Loucy (cell line): ENCODE measurements at regions not wholly inside any gene's neighbourhood (a gene's known extent, or its start where the extent isn't known, plus 50 kb on each side); places are given as distances from the start of the nearest gene placed in this dataset.
A peak's percentile ranks its signal among the peaks of the same experiment; 100 is the strongest.

Source experiments
- H2AFZ ChIP-seq: fragments of 200-600 bp; sonication (generic); 2 replicates; pipeline ENCODE4 v1.6.0; 2016; ENCODE audit warnings: antibody characterized with exemption, mild to moderate bottlenecking, low read length, moderate library complexity
- H3F3A ChIP-seq: fragments of 200-600 bp; 2 replicates; pipeline ENCODE4 v1.6.0; 2016; ENCODE audit warnings: antibody characterized with exemption, low read depth, mild to moderate bottlenecking
- H3K27me3 ChIP-seq: fragments of 200-600 bp; sonication (generic); 2 replicates; pipeline ENCODE4 v1.6.1; 2014; ENCODE audit warnings: low read length, mild to moderate bottlenecking; ENCODE audit not compliant: insufficient read depth, poor library complexity, severe bottlenecking
- H3K36me3 ChIP-seq: fragments of 200-600 bp; sonication (generic); 2 replicates; pipeline ENCODE4 v1.6.1; 2016; ENCODE audit warnings: low read length; ENCODE audit not compliant: insufficient read depth
- H3K4me1 ChIP-seq: fragments of 200-600 bp; sonication (generic); 2 replicates; pipeline ENCODE4 v1.5.1; 2014; ENCODE audit warnings: low read length, mild to moderate bottlenecking; ENCODE audit not compliant: insufficient read depth, poor library complexity, severe bottlenecking
- H3K4me2 ChIP-seq: fragments of 200-600 bp; sonication (generic); 2 replicates; pipeline ENCODE4 v1.6.0; 2014; ENCODE audit warnings: antibody characterized with exemption, low read length, low read depth, mild to moderate bottlenecking; ENCODE audit not compliant: poor library complexity, severe bottlenecking
- H3K4me3 ChIP-seq: fragments of 200-600 bp; sonication (generic); 2 replicates; pipeline ENCODE4 v1.5.1; 2014; ENCODE audit warnings: low read length, mild to moderate bottlenecking, mixed read lengths; ENCODE audit not compliant: poor library complexity, severe bottlenecking
- H3K79me2 ChIP-seq: fragments of 200-600 bp; sonication (generic); 2 replicates; pipeline ENCODE4 v1.6.1; 2014; ENCODE audit warnings: low read length; ENCODE audit not compliant: insufficient read depth
- H3K9ac ChIP-seq: fragments of 200-600 bp; sonication (generic); 2 replicates; pipeline ENCODE4 v1.6.0; 2014; ENCODE audit warnings: mild to moderate bottlenecking, low read depth, low read length, moderate library complexity; ENCODE audit not compliant: poor library complexity, severe bottlenecking
- H3K9me2 ChIP-seq: fragments of 200-600 bp; sonication (generic); replicated peaks from 2 replicates; pipeline ENCODE4 v1.6.1; 2016; ENCODE audit warnings: low read depth, low read length, mixed read lengths
- H3K9me3 ChIP-seq: fragments of 200-600 bp; sonication (generic); 2 replicates; pipeline ENCODE4 v1.6.1; 2014; ENCODE audit warnings: mild to moderate bottlenecking, antibody characterized with exemption, low read length, low read depth; ENCODE audit not compliant: insufficient read depth
- H4K20me1 ChIP-seq: fragments of 200-600 bp; sonication (generic); 2 replicates; pipeline ENCODE4 v1.6.0; 2014; ENCODE audit warnings: antibody characterized with exemption, low read length, mild to moderate bottlenecking; ENCODE audit not compliant: insufficient read depth, poor library complexity, severe bottlenecking
- EZH2phosphoT487 ChIP-seq: fragments of 200-600 bp; IDR thresholded peaks from 2 replicates; pipeline ENCODE4 v1.6.1; 2018; ENCODE audit warnings: antibody characterized with exemption, mild to moderate bottlenecking, moderate library complexity, borderline replicate concordance
- TF ChIP-seq, protein P1 (sequence below): fragments of 200-600 bp; sonication (generic); conservative IDR thresholded peaks from 2 replicates; pipeline ENCODE4 v1.5.1; 2014; ENCODE audit warnings: mild to moderate bottlenecking, antibody characterized with exemption, low read length

DNA sequence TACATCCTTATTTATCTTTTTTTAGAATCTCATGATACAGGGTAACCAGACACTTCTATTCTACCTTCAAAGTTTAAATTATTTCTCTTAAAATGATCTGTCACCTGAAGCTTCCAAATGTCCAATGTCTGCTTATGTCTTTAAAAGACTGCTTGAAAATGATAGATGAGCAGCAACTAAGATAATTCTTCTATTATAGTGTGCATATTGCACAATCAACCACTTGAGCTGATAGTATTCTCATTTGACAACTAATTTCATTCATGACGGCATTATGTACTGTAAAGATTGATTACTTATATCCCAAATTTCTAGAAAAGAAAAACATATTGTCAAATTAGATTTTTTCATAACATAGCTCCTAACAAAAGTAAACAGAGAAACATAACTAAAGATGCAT lies 1478.2 kb upstream of the MIR17HG start:
- no peaks in the 10 kb centered on the region for H3K36me3 ChIP-seq
- no peak overlapping the region for H3K9ac ChIP-seq
- no peak overlapping the region for H3K4me2 ChIP-seq
- H3F3A ChIP-seq = no peaks in the 10 kb centered on the region
- H3K9me3 ChIP-seq = no peaks in the 10 kb centered on the region
- no peak overlapping the region for H3K4me3 ChIP-seq
- H4K20me1 ChIP-seq = no peaks in the 10 kb centered on the region
- TF ChIP-seq EZH2phosphoT487 = no peak
- TF ChIP-seq, protein P1, sequence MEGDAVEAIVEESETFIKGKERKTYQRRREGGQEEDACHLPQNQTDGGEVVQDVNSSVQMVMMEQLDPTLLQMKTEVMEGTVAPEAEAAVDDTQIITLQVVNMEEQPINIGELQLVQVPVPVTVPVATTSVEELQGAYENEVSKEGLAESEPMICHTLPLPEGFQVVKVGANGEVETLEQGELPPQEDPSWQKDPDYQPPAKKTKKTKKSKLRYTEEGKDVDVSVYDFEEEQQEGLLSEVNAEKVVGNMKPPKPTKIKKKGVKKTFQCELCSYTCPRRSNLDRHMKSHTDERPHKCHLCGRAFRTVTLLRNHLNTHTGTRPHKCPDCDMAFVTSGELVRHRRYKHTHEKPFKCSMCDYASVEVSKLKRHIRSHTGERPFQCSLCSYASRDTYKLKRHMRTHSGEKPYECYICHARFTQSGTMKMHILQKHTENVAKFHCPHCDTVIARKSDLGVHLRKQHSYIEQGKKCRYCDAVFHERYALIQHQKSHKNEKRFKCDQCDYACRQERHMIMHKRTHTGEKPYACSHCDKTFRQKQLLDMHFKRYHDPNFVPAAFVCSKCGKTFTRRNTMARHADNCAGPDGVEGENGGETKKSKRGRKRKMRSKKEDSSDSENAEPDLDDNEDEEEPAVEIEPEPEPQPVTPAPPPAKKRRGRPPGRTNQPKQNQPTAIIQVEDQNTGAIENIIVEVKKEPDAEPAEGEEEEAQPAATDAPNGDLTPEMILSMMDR = no peak
- no peaks in the 10 kb centered on the region for H3K9me2 ChIP-seq
- H3K79me2 ChIP-seq = no peaks in the 10 kb centered on the region
- no peaks in the 10 kb centered on the region for H3K27me3 ChIP-seq
- H2AFZ ChIP-seq = no peak overlapping the region
- H3K4me1 ChIP-seq = no peaks in the 10 kb centered on the region

- Histone ChIP-seq H3F3A (no peaks in the 10 kb centered on the region), H3K4me2 (no peak overlapping the region), H4K20me1 (no peaks in the 10 kb centered on the region), H3K4me1 (no peaks in the 10 kb centered on the region), H3K9me2 (no peaks in the 10 kb centered on the region), H2AFZ (no peak overlapping the region), H3K79me2 (no peaks in the 10 kb centered on the region), H3K4me3 (no peak overlapping the region), H3K9ac (no peak overlapping the region), H3K36me3 (no peaks in the 10 kb centered on the region), H3K27me3 (no peaks in the 10 kb centered on the region), H3K9me3 (no peaks in the 10 kb centered on the region)
- TF ChIP-seq, protein P1 = no peak
- TF ChIP-seq EZH2phosphoT487 = no peak
Observed at GRCh38 chr13:89878904-89879303, 1468.6 kb upstream of the MIR17HG start.

DNA sequence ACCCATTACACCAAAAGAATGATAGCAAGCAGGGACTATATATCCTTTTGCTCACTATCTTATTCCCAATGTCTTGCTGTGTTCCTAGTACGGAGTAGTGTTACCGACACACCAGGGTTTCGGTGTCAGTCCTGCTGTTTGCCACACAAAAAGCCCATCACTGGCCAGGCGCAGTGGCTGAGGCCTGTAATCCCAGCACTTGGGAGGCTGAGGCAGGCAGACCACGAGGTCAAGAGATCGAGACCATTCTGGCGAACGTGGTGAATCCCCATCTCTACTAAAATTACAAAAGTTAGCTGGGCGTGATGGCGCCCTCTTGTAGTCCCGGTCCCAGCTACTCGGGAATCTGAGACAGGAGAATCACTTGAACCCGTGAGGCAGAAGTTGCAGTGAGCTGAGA lies 1467.3 kb upstream of the MIR17HG start:
- no peaks in the 10 kb centered on the region for H3K9me2 ChIP-seq
- no peak for TF ChIP-seq EZH2phosphoT487
- TF ChIP-seq, protein P1 = no peak

More for the DNA sequence above, 1467.3 kb upstream of the MIR17HG start:
- no peak overlapping the region for H3K4me2 ChIP-seq
- H2AFZ ChIP-seq = peak overlapping the region; percentile 12; the same call in 1 of the 2 replicates
- H3K36me3 ChIP-seq = no peaks in the 10 kb centered on the region
- no peaks in the 10 kb centered on the region for H4K20me1 ChIP-seq
- no peaks in the 10 kb centered on the region for H3K27me3 ChIP-seq
- H3K9ac ChIP-seq = no peak overlapping the region
- no peaks in the 10 kb centered on the region for H3F3A ChIP-seq
- H3K9me3 ChIP-seq = no peaks in the 10 kb centered on the region
- no peaks in the 10 kb centered on the region for H3K79me2 ChIP-seq
- no peak overlapping the region for H3K4me3 ChIP-seq
- H3K4me1 ChIP-seq = no peaks in the 10 kb centered on the region
